PC-3 (cell line): ENCODE measurements at regions not wholly inside any gene's neighbourhood (a gene's known extent, or its start where the extent isn't known, plus 50 kb on each side); places are given as distances from the start of the nearest gene placed in this dataset.

Source experiments
- EZH2 ChIP-seq: fragments of 300-600 bp; sonication (generic); IDR thresholded peaks from one replicate; pipeline ENCODE4 v1.6.1; 2017; ENCODE audit warnings: antibody characterized with exemption, mild to moderate bottlenecking, low read length; ENCODE audit not compliant: unreplicated experiment
- EZH2phosphoT487 ChIP-seq: fragments of 300-600 bp; sonication (generic); IDR thresholded peaks from 2 replicates; pipeline ENCODE4 v1.6.1; 2018; ENCODE audit warnings: mild to moderate bottlenecking, antibody characterized with exemption, low read length, borderline replicate concordance
- TF ChIP-seq, protein P1 (sequence below): fragments of 300-600 bp; sonication (generic); conservative IDR thresholded peaks from 2 replicates; pipeline ENCODE4 v1.5.1; 2017; ENCODE audit warnings: antibody characterized with exemption, low read depth, mild to moderate bottlenecking, low read length

- TF ChIP-seq, protein P1, sequence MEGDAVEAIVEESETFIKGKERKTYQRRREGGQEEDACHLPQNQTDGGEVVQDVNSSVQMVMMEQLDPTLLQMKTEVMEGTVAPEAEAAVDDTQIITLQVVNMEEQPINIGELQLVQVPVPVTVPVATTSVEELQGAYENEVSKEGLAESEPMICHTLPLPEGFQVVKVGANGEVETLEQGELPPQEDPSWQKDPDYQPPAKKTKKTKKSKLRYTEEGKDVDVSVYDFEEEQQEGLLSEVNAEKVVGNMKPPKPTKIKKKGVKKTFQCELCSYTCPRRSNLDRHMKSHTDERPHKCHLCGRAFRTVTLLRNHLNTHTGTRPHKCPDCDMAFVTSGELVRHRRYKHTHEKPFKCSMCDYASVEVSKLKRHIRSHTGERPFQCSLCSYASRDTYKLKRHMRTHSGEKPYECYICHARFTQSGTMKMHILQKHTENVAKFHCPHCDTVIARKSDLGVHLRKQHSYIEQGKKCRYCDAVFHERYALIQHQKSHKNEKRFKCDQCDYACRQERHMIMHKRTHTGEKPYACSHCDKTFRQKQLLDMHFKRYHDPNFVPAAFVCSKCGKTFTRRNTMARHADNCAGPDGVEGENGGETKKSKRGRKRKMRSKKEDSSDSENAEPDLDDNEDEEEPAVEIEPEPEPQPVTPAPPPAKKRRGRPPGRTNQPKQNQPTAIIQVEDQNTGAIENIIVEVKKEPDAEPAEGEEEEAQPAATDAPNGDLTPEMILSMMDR = no peak
- no peak for TF ChIP-seq EZH2
- no peak for TF ChIP-seq EZH2phosphoT487
These were observed 118.4 kb upstream of the CACUL1 start for GRCh38 chr10:118873091-118873737.
